HepG2 (cell line): ENCODE measurements at regions not wholly inside any gene's neighbourhood (a gene's known extent, or its start where the extent isn't known, plus 50 kb on each side); places are given as distances from the start of the nearest gene placed in this dataset.
A peak's percentile ranks its signal among the peaks of the same experiment; 100 is the strongest.

Experiments
- CEBPB ChIP-seq: IDR thresholded peaks from 2 replicates; pipeline ENCODE4 v1.6.1; 2011; ENCODE audit warnings: low read depth, low read length, improper control_type of control experiment, borderline replicate concordance
- CENPBD1 ChIP-seq: sonication (generic); formaldehyde crosslinking; IDR thresholded peaks from 2 replicates; pipeline ENCODE4 v1.8.0; 2022; ENCODE audit warnings: missing genetic modification reagents, low read depth, mild to moderate bottlenecking, borderline replicate concordance
- ESRRA ChIP-seq: sonication (generic); formaldehyde crosslinking; IDR thresholded peaks from 2 replicates; pipeline ENCODE4 v1.5.1; 2020; ENCODE audit warnings: mild to moderate bottlenecking, low read depth, missing genetic modification reagents
- HBP1 ChIP-seq: IDR thresholded peaks from 2 replicates; pipeline ENCODE4 v1.6.1; 2016; ENCODE audit warnings: low read depth, control low read depth
- HES4 ChIP-seq: sonication (generic); formaldehyde crosslinking; IDR thresholded peaks from 2 replicates; pipeline ENCODE4 v1.9.0; 2021; ENCODE audit warnings: mild to moderate bottlenecking, missing genetic modification reagents, borderline replicate concordance
- HNF4G ChIP-seq, 2 experiments: sonication (generic) in 1 of 2; formaldehyde crosslinking in 1 of 2; IDR thresholded peaks; 2 replicates each; pipeline versions ENCODE4 v1.4.0 to v1.6.1; 2011 to 2020; ENCODE audit warnings: borderline replicate concordance in 2 of 2, low read depth in 2 of 2, mild to moderate bottlenecking in 2 of 2, low read length in 1 of 2, missing genetic modification reagents in 1 of 2, moderate library complexity in 1 of 2
- MED13 ChIP-seq: sonication (generic); formaldehyde crosslinking; IDR thresholded peaks from 2 replicates; pipeline ENCODE4 v1.5.0; 2020; ENCODE audit warnings: missing genetic modification reagents
- MYPOP ChIP-seq: sonication (generic); formaldehyde crosslinking; IDR thresholded peaks from 2 replicates; pipeline ENCODE4 v1.8.1; 2023; ENCODE audit warnings: mild to moderate bottlenecking, moderate library complexity, missing genetic modification reagents
- NFAT5 ChIP-seq: sonication (generic); formaldehyde crosslinking; IDR thresholded peaks from 2 replicates; pipeline ENCODE4 v1.4.0; 2020; ENCODE audit warnings: missing genetic modification reagents
- NFKB2 ChIP-seq: sonication (generic); formaldehyde crosslinking; IDR thresholded peaks from 2 replicates; pipeline ENCODE4 v1.4.0; 2020; ENCODE audit warnings: missing genetic modification reagents, borderline replicate concordance
- TFDP1 ChIP-seq: IDR thresholded peaks from 2 replicates; pipeline ENCODE4 v1.6.1; 2016; ENCODE audit warnings: missing compliant biosample characterization, missing genetic modification reagents, borderline replicate concordance
- ZBTB7A ChIP-seq: sonication (generic); formaldehyde crosslinking; IDR thresholded peaks from 2 replicates; pipeline ENCODE4 v1.8.0; 2022; ENCODE audit warnings: mild to moderate bottlenecking, missing genetic modification reagents
- ZC3H4 ChIP-seq: sonication (generic); formaldehyde crosslinking; IDR thresholded peaks from 2 replicates; pipeline ENCODE4 v1.4.0; 2020; ENCODE audit warnings: missing genetic modification reagents, borderline replicate concordance
- ZFP90 ChIP-seq: sonication (generic); formaldehyde crosslinking; IDR thresholded peaks from 2 replicates; pipeline ENCODE4 v1.8.0; 2022; ENCODE audit warnings: missing genetic modification reagents, mild to moderate bottlenecking, inconsistent platforms, borderline replicate concordance
- ZNF746 ChIP-seq: sonication (generic); formaldehyde crosslinking; IDR thresholded peaks from 2 replicates; pipeline ENCODE4 v1.8.0; 2022; ENCODE audit warnings: mild to moderate bottlenecking, missing genetic modification reagents
- ZNF878 ChIP-seq: sonication (generic); formaldehyde crosslinking; IDR thresholded peaks from 2 replicates; pipeline ENCODE4 v1.8.1; 2023; ENCODE audit warnings: mild to moderate bottlenecking, missing genetic modification reagents, moderate library complexity
- ZSCAN31 ChIP-seq: sonication (generic); formaldehyde crosslinking; IDR thresholded peaks from 2 replicates; pipeline ENCODE4 v1.5.0; 2020; ENCODE audit warnings: low read depth, mild to moderate bottlenecking, missing genetic modification reagents

GRCh38 chr1:244969355-244970235 lies 105.3 kb upstream of the HNRNPU start (continued):
- 0 out of 2 replicates have a peak, but pooled peaks have one; percentile 40 for TF ChIP-seq HBP1 (CRISPR knock-in tag)
- peak; percentile 11; the same call in 1 of the 2 replicates for TF ChIP-seq TFDP1 (CRISPR knock-in tag)
- 0 out of 2 replicates have a peak, but pooled peaks have one; percentile 34 for TF ChIP-seq ZFP90 (CRISPR knock-in tag)
- TF ChIP-seq HES4 (CRISPR knock-in tag), result peak; percentile 56; the same call in 1 of the 2 replicates
- TF ChIP-seq CENPBD1 (CRISPR knock-in tag), result no peak
- peak; percentile 88 for TF ChIP-seq CEBPB
- TF ChIP-seq NFAT5 (CRISPR knock-in tag), result no peak
- TF ChIP-seq ZNF746 (CRISPR knock-in tag), result peak; percentile 88
- TF ChIP-seq ZNF878 (CRISPR knock-in tag), result no peak; the same call in 1 of the 2 replicates
- peak; percentile 72; the same call in 1 of the 2 replicates for TF ChIP-seq ZBTB7A
- TF ChIP-seq ZSCAN31 (CRISPR knock-in tag), result 0 out of 2 replicates have a peak, but pooled peaks have one; percentile 47
- peak; percentile 34; the same call in 1 of the 2 replicates for TF ChIP-seq NFKB2 (CRISPR knock-in tag)
- TF ChIP-seq MED13 (CRISPR knock-in tag), result no peak; the same call in 1 of the 2 replicates
- 0 out of 2 replicates have a peak, but pooled peaks have one; percentile 25 for TF ChIP-seq HNF4G (IDR thresholded peaks at IDR 0.05; ENCODE audit: borderline replicate concordance, low read depth, low read length)
- TF ChIP-seq HNF4G (CRISPR knock-in tag; IDR thresholded peaks at IDR 0.05; ENCODE audit: borderline replicate concordance, low read depth), result 0 out of 2 replicates have a peak, but pooled peaks have one; percentile 21
- TF ChIP-seq ZC3H4, result peak; percentile 65; the same call in 1 of the 2 replicates
- peak; percentile 84 for TF ChIP-seq MYPOP (CRISPR knock-in tag)
- TF ChIP-seq ESRRA, result 0 out of 2 replicates have a peak, but pooled peaks have one; percentile 22
